GM12865 (cell line): ENCODE measurements at regions not wholly inside any gene's neighbourhood (a gene's known extent, or its start where the extent isn't known, plus 50 kb on each side); places are given as distances from the start of the nearest gene placed in this dataset.
"Not testable (repeated sequence)": the region's sequence is repeated elsewhere in the genome, so short reads cannot be mapped to it uniquely, and the experiment has no call there.

Experiments used
- DNase-seq: peaks from one replicate; pipeline ENCODE4 v3.0.0; 2010; ENCODE audit warnings: low read depth
- H3K4me3 ChIP-seq: 2 replicates; pipeline ENCODE4 v1.5.1; 2011; ENCODE audit warnings: mild to moderate bottlenecking, low read depth, low read length, control low read depth
- TF ChIP-seq, protein P1 (sequence below): IDR thresholded peaks from 2 replicates; pipeline ENCODE4 v1.5.1; 2011; ENCODE audit warnings: low read length, control low read depth, low read depth, inconsistent platforms; ENCODE audit not compliant: insufficient read depth; ENCODE audit errors: missing control alignments

DNA sequence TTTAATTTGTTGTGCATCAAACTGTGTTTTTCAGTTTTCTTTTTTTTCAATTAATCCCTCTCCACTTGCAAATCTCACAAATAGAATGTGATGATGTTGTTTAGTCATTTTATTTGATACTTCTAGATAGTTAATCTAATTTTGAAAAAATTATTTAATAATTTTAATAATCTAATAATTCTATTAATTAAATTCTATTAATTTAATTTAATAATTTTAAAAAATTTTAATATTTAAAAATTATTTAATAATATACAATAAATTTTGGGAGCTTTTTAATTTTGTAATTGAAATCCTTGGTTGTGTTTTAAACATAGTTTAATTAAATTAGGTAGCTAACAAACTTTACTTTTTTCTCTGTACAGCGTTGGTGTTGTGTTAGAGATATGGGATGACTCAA is 393.8 kb downstream of the OLFM4 start:
- DNase-seq = no peak
- TF ChIP-seq, protein P1, sequence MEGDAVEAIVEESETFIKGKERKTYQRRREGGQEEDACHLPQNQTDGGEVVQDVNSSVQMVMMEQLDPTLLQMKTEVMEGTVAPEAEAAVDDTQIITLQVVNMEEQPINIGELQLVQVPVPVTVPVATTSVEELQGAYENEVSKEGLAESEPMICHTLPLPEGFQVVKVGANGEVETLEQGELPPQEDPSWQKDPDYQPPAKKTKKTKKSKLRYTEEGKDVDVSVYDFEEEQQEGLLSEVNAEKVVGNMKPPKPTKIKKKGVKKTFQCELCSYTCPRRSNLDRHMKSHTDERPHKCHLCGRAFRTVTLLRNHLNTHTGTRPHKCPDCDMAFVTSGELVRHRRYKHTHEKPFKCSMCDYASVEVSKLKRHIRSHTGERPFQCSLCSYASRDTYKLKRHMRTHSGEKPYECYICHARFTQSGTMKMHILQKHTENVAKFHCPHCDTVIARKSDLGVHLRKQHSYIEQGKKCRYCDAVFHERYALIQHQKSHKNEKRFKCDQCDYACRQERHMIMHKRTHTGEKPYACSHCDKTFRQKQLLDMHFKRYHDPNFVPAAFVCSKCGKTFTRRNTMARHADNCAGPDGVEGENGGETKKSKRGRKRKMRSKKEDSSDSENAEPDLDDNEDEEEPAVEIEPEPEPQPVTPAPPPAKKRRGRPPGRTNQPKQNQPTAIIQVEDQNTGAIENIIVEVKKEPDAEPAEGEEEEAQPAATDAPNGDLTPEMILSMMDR = no peak
- no peak overlapping the region for H3K4me3 ChIP-seq

DNA sequence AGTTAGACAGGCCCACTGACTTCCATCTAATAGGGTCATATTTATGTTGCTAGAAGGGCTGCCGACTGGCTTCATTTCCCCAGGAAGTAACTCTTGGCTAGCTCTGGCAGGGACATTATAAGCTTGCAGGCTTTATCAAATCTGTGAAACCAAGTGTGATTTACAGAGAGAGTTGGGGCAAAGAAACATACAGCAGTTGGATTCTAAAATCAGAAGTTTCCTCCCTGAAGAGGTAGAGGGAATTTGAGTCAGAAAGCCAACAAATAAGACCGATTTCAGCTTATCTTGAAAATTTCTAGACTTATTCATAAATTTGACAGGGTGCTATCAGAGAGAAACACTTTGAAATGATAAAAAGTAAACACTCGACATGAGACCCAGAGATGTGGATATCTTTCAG is 407.8 kb downstream of the OLFM4 start:
- no peak for DNase-seq
- TF ChIP-seq, protein P1 = no peak
- H3K4me3 ChIP-seq = no peak overlapping the region

- TF ChIP-seq, protein P1 = no peak
- DNase-seq = no peak
- H3K4me3 ChIP-seq = no peak overlapping the region
Observed at GRCh38 chr13:53439439-53440225, 411.0 kb downstream of the OLFM4 start.

DNA sequence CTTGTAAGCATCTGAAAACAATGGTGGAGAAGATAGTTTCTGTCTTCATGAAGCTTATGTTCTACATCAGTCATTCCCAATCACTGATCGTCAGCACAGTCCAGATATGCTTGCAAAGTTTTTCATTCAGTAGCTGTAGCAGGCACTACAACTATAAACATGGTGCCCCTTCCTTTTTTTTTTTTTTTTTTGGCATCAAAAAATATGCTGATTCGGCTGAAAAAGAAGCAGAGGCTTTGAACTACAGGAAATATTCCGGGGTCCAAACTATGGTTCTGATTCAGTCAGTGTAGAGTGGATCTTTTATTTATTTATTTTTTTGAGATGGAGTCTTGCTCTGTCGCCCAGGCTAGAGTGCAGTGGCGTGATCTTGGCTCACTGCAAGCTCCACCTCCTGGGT is 414.4 kb downstream of the OLFM4 start:
- DNase-seq = no peak
- TF ChIP-seq, protein P1 = no peak
- H3K4me3 ChIP-seq = no peak overlapping the region

- H3K4me3 ChIP-seq = no peak overlapping the region
- TF ChIP-seq, protein P1 = no peak
- DNase-seq = no peak
Observed at GRCh38 chr13:53445686-53446085, 417.1 kb downstream of the OLFM4 start.

- TF ChIP-seq, protein P1 = no peak
- DNase-seq = no peak
- no peak overlapping the region for H3K4me3 ChIP-seq
Observed at GRCh38 chr13:53447456-53447855, 418.8 kb downstream of the OLFM4 start.

GRCh38 chr13:53447863-53448262 is 419.2 kb downstream of the OLFM4 start:
- no peak for DNase-seq
- H3K4me3 ChIP-seq = no peak overlapping the region
- TF ChIP-seq, protein P1 = no peak

- not testable (repeated sequence) for DNase-seq
Observed at GRCh38 chr13:53452263-53452808, 423.7 kb downstream of the OLFM4 start.

More at GRCh38 chr13:53452263-53452808, 423.7 kb downstream of the OLFM4 start:
- not testable (repeated sequence) for H3K4me3 ChIP-seq
